ENCODE measurements at regions not wholly inside any gene's neighbourhood (a gene's known extent, or its start where the extent isn't known, plus 50 kb on each side); places are given as distances from the start of the nearest gene placed in this dataset.

DNA sequence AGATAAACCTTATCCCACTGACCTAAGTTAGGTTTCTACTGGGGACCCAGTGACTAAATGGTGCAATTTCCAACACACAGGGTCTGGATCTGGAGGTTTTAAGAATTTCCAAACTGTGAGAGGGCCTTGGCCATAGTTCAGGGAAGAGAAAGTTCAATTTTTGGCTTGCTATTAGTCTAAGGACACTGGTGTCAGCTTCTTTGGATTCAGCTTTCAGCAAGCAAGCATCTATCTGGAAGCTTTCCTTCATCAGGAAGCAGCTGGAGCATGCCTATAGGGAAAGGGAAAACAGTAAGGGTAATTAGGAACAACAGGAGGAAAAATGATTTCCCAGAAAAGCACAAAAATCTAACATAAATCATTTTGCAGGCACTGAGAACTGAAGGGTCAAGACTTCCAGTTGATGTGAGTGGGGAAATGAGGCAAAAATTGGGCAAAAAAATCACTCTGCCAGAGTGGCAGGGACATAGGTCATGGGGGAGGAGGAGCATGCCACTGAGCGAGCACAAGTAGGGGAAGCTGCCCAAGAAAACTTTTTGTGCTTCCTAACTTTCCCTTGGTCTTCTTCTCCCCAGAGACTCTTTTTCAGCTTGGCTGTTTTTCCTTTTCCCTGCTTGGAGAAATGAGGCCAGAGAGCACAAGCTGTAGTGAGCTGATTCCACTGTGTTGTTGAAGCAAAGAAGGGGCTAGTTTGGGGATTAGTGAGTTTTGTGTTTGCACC is 299.6 kb downstream of the FGF10 start:
- H3K4me2 ChIP-seq (ENCODE audit: insufficient read depth, insufficient read length, low read length): no peak overlapping the region
- no peaks in the 10 kb centered on the region for H3K27me3 Mint-ChIP-seq (ENCODE audit: low read depth)
- no peak overlapping the region for H2BK12ac ChIP-seq (ENCODE audit: insufficient read length, low read depth, low read length)
- no peak overlapping the region for H3K56ac ChIP-seq (ENCODE audit: insufficient read length, low read depth, low read length)
- no peaks in the 10 kb centered on the region for H3K9me3 Mint-ChIP-seq
- no peaks in the 10 kb centered on the region for H3K23me2 ChIP-seq (ENCODE audit: insufficient read length, low read depth, low read length, poor library complexity, severe bottlenecking)
- no peaks in the 10 kb centered on the region; the same call in 1 of the 2 replicates for H3K4me1 ChIP-seq (ENCODE audit: insufficient read depth, low read length)
- H3K79me1 ChIP-seq (ENCODE audit: insufficient read depth, low read depth, low read length, poor library complexity, severe bottlenecking): no peaks in the 10 kb centered on the region
- no peak overlapping the region for H4K91ac ChIP-seq (ENCODE audit: insufficient read length, low read depth, low read length)
- H3K36me3 Mint-ChIP-seq (ENCODE audit: insufficient read depth in 1 of 3, low read depth in 3 of 3): no peaks in the 10 kb centered on the region
- WGBS (ENCODE audit: extremely low coverage, insufficient read length, low lambda C conversion rate): no CpG with 5 or more reads among the region's 1 CpG
- H3K23ac ChIP-seq (ENCODE audit: insufficient read length, low read depth, low read length): no peak overlapping the region
- no peak overlapping the region for H3K14ac ChIP-seq (ENCODE audit: insufficient read depth, low read length)
- H3K9me3 ChIP-seq (ENCODE audit: control insufficient read depth, low read depth, low read length): no peaks in the 10 kb centered on the region
- H3K4me1 Mint-ChIP-seq: peaks cover 7 to 12% of the 10 kb centered on the region in 2 experiments
- no peak overlapping the region for H2BK120ac ChIP-seq (ENCODE audit: low read depth, low read length, poor library complexity, severe bottlenecking)
- H3K18ac ChIP-seq (ENCODE audit: insufficient read length, low read depth, low read length): no peak overlapping the region
- H3T11ph ChIP-seq (ENCODE audit: low read length): no peak overlapping the region
- H3K27me3 ChIP-seq (ENCODE audit: insufficient read depth, low read length): no peaks in the 10 kb centered on the region
- H2AK5ac ChIP-seq (ENCODE audit: insufficient read length, low read length): no peak overlapping the region
- H2AFZ ChIP-seq (ENCODE audit: low read length): no peak overlapping the region
- no peaks in the 10 kb centered on the region for H4K20me1 ChIP-seq (ENCODE audit: control insufficient read depth, insufficient read depth, insufficient read length)
- TF ChIP-seq, protein P1, sequence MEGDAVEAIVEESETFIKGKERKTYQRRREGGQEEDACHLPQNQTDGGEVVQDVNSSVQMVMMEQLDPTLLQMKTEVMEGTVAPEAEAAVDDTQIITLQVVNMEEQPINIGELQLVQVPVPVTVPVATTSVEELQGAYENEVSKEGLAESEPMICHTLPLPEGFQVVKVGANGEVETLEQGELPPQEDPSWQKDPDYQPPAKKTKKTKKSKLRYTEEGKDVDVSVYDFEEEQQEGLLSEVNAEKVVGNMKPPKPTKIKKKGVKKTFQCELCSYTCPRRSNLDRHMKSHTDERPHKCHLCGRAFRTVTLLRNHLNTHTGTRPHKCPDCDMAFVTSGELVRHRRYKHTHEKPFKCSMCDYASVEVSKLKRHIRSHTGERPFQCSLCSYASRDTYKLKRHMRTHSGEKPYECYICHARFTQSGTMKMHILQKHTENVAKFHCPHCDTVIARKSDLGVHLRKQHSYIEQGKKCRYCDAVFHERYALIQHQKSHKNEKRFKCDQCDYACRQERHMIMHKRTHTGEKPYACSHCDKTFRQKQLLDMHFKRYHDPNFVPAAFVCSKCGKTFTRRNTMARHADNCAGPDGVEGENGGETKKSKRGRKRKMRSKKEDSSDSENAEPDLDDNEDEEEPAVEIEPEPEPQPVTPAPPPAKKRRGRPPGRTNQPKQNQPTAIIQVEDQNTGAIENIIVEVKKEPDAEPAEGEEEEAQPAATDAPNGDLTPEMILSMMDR (conservative IDR thresholded peaks at IDR 0.05): no peak
- no peak overlapping the region for H2BK20ac ChIP-seq (ENCODE audit: low read depth, low read length, poor library complexity, severe bottlenecking)
- H3K27ac ChIP-seq (ENCODE audit: insufficient read length, low read depth, low read length): no peak overlapping the region
- H2BK5ac ChIP-seq (ENCODE audit: insufficient read length, low read length): no peak overlapping the region
- no peak overlapping the region for H4K5ac ChIP-seq (ENCODE audit: insufficient read length, low read depth, low read length)
- H3K4me3 Mint-ChIP-seq: no peak overlapping the region
- no peak overlapping the region for H3K4ac ChIP-seq (ENCODE audit: low read depth, low read length)
- H4K8ac ChIP-seq (replicated peaks; ENCODE audit: insufficient read length, low read depth, low read length): no peak overlapping the region
- no peak for DNase-seq
- peak overlapping the region in 2 of 3 experiments; percentile 8 to 41; a peak in 2 of 7 replicates for H3K27ac Mint-ChIP-seq
- H2BK15ac ChIP-seq (ENCODE audit: low read depth, low read length): no peak overlapping the region
- H3K79me2 ChIP-seq (ENCODE audit: insufficient read depth, low read length): no peaks in the 10 kb centered on the region
- H3K9ac ChIP-seq (ENCODE audit: extremely low read depth, insufficient read length, low read length): no peak overlapping the region

Data from H9 (cell line).